ENCODE measurements at regions not wholly inside any gene's neighbourhood (a gene's known extent, or its start where the extent isn't known, plus 50 kb on each side); places are given as distances from the start of the nearest gene placed in this dataset.
"Not testable (repeated sequence)": the region's sequence is repeated elsewhere in the genome, so short reads cannot be mapped to it uniquely, and the experiment has no call there.

DNA sequence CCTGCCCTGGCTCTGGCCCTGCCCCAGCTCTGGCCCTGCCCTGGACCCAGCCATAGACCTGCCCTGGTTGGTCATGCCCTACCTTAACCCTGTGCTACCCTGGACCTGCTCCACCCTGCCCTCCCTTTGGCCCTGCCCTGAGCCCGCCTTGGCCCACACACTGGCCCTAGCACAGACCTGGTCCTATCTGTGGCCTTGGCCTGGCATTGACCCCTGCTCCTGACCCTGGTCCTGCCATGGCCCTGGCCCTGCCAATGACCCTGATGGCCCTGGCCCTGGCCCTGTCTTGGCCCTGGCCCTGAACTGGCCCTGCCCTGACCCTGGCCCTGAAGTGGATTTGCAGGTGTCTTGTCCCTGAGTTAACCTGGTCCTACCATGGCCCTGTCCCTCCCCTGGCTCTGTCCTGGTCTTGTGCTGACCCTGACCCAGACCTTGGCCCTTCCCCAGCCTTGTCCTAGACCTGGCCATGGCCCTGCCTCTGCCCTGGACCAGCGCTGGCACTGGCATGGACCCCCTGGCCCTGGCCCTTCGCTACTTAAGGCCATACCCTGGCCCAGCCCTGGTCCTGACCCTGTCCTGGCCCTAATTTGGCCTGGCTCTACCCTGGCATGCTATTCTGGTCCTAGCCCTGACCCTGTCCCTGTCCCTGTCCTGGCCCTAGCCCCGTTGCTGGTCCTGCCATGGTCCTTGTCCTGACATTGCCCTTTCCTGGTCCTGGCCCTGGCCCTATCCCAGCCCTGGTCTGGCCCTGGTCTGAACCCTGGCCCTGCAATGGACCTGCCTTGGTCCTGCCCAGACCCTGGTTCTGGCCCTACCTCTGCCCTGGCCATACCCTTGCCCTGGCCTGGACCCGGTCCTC is 253.7 kb downstream of the TP53TG3F start:
- H3K36me3 Mint-ChIP-seq (ENCODE audit: low read depth); ATAC-seq; intact Hi-C loops (cut with DNase I, micrococcal nuclease); POLR2A ChIA-PET; DNase-seq; H3K27me3 Mint-ChIP-seq; H3K4me1 Mint-ChIP-seq; H3K27ac Mint-ChIP-seq; H3K4me3 Mint-ChIP-seq; H3K9me3 Mint-ChIP-seq (ENCODE audit: low read depth); CTCF ChIA-PET: not testable (repeated sequence)

DNA sequence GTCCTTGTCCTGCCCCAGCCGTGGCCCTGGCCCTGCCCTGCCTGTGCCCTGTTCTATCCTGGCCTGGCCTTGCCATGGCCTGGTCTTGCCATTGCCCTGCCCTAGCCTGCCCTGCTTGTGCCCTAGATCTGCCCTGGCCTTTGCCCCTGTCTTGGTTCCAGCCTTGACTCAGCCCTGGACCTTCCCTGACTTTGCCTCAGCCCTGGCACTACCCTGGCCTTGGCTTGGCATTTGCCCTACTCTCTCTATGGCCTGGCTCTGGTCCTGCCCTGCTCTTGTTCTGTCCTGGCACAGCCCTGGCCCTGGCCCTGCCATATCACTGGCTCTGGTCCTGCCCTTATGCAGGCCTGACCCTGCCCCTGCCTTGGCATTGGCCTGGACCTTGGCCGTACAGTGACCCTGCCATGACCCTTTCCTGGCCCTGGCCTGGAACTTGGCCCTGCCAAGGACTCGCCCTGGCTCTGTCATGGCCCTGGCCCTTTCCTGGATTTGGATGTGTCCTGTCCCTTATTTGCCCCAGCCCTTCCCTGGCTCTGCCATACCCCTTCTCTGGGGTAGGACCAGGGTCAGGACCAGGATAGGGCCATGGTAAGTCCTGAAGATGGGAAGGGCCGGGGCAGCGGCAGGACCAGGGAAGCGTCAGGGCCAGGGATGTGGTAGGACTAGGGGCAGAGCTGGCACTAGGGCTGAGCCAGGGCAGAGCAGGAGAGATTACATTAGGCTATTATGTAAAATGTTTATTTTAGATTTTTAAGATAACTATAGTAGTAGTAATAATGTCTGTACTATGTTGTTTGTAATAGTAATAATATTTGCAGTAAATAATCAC is 254.5 kb downstream of the TP53TG3F start:
- H3K4me3 Mint-ChIP-seq; DNase-seq; ATAC-seq; H3K36me3 Mint-ChIP-seq (ENCODE audit: low read depth); H3K9me3 Mint-ChIP-seq (ENCODE audit: low read depth); POLR2A ChIA-PET; H3K4me1 Mint-ChIP-seq; H3K27me3 Mint-ChIP-seq; intact Hi-C loops (cut with DNase I, micrococcal nuclease); CTCF ChIA-PET; H3K27ac Mint-ChIP-seq: not testable (repeated sequence)

GRCh38 chr16:33731167-33731566 is 271.8 kb downstream of the TP53TG3F start:
- H3K4me1 Mint-ChIP-seq; POLR2A ChIA-PET; ATAC-seq; H3K36me3 Mint-ChIP-seq (ENCODE audit: low read depth); H3K4me3 Mint-ChIP-seq; CTCF ChIA-PET; H3K27ac Mint-ChIP-seq; H3K27me3 Mint-ChIP-seq; H3K9me3 Mint-ChIP-seq (ENCODE audit: low read depth); DNase-seq; intact Hi-C loops (cut with DNase I, micrococcal nuclease): not testable (repeated sequence)

GRCh38 chr16:33734650-33735049 is 275.2 kb downstream of the TP53TG3F start:
- intact Hi-C loops (cut with DNase I, micrococcal nuclease); H3K27me3 Mint-ChIP-seq; DNase-seq; ATAC-seq; H3K4me3 Mint-ChIP-seq; CTCF ChIA-PET; H3K4me1 Mint-ChIP-seq; H3K9me3 Mint-ChIP-seq (ENCODE audit: low read depth); POLR2A ChIA-PET; H3K36me3 Mint-ChIP-seq (ENCODE audit: low read depth); H3K27ac Mint-ChIP-seq: not testable (repeated sequence)

DNA sequence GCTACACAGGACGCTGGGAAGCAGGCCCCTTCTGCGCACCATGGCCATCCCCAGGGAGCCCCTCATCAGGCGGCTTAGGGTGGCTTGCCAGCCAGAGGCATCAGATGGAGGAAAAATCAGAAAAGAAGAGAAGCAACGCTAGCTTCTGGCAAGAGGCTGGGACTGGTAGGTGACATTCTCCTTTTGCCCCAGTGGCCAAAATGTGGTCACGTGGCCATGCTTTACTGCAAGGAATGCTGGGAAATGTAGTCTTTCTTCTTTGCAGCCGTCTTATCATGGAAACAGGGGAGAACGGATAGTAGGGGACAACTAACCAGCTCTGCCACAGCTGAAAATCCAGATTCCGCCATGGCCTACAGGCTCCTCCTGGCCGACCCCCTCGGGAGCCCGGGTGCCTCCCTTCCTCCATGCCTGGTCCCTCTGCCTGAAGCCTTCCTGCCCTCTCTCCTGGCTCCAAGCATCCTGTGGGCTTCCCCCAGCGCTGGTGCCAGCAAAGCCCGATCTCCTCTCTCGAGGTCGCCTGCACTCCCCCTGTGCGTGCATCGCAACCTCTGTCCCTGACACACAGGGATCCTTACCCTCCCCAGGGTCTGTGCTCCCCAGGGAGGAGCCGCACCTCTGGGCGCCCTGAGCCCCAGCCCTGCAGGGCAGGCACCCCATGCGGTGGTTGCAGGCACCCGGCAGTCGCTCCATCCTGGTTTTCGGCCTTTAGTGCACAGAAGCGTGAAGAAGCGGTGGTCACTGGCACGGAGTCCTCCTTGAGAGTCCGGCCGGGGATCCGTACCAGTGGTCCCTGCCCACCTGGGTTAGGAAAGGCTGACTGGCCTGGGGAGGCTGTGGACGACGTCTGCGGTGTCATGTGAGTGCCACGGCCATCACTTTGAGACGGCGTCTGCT is 307.7 kb downstream of the TP53TG3F start:
- H3K36me3 Mint-ChIP-seq (ENCODE audit: low read depth); H3K4me3 Mint-ChIP-seq; H3K27me3 Mint-ChIP-seq; H3K27ac Mint-ChIP-seq; intact Hi-C loops (cut with DNase I, micrococcal nuclease); DNase-seq; H3K9me3 Mint-ChIP-seq (ENCODE audit: low read depth); POLR2A ChIA-PET; ATAC-seq; CTCF ChIA-PET; H3K4me1 Mint-ChIP-seq: not testable (repeated sequence)

- H3K27ac Mint-ChIP-seq; intact Hi-C loops (cut with DNase I, micrococcal nuclease); ATAC-seq; CTCF ChIA-PET; H3K4me3 Mint-ChIP-seq; DNase-seq; H3K9me3 Mint-ChIP-seq (ENCODE audit: low read depth); H3K4me1 Mint-ChIP-seq; H3K27me3 Mint-ChIP-seq; POLR2A ChIA-PET; H3K36me3 Mint-ChIP-seq (ENCODE audit: low read depth): not testable (repeated sequence)
These were observed 309.3 kb downstream of the TP53TG3F start for GRCh38 chr16:33768710-33769109.

DNA sequence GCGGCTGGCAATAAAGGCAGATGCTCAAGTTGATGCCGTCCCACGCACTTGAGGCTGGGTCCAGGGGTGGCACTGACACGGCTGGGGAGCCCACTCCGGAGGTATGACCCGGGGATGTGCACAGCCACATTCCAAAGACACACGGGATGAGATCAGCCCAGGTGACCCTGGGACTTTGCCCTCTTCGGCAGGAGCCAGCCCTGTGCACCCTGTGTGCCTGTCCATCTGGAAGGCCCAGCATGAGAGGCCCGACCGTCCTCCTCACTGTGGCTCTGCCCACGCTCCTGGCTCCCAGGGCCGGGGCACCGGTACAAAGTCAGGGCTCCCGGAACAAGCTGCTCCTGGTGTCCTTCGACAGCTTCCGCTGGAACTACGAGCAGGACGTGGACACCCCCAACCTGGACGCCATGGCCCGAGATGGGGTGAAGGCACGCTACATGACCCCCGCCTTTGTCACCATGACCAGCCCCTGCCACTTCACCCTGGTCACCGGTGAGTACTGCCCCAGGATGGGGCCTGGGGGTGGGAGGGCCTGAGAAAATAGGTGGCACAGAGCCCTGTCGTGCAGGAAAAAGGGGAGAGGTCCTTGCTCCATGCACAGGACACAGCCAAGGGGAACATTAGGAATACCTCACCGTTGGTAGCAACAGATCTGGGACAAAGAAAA is 309.9 kb downstream of the TP53TG3F start:
- H3K9me3 Mint-ChIP-seq (ENCODE audit: low read depth); CTCF ChIA-PET; H3K4me3 Mint-ChIP-seq; intact Hi-C loops (cut with DNase I, micrococcal nuclease); H3K36me3 Mint-ChIP-seq (ENCODE audit: low read depth); DNase-seq; H3K4me1 Mint-ChIP-seq; H3K27ac Mint-ChIP-seq; H3K27me3 Mint-ChIP-seq; POLR2A ChIA-PET; ATAC-seq: not testable (repeated sequence)

- POLR2A ChIA-PET; H3K9me3 Mint-ChIP-seq (ENCODE audit: low read depth); H3K27ac Mint-ChIP-seq; H3K36me3 Mint-ChIP-seq (ENCODE audit: low read depth); ATAC-seq; intact Hi-C loops (cut with DNase I, micrococcal nuclease); CTCF ChIA-PET; H3K4me3 Mint-ChIP-seq; H3K4me1 Mint-ChIP-seq; DNase-seq; H3K27me3 Mint-ChIP-seq: not testable (repeated sequence)
These were observed 311.1 kb downstream of the TP53TG3F start for GRCh38 chr16:33770478-33770877.

- H3K27me3 Mint-ChIP-seq; intact Hi-C loops (cut with DNase I, micrococcal nuclease); H3K4me1 Mint-ChIP-seq; H3K27ac Mint-ChIP-seq; H3K36me3 Mint-ChIP-seq (ENCODE audit: low read depth); ATAC-seq; H3K9me3 Mint-ChIP-seq (ENCODE audit: low read depth); POLR2A ChIA-PET; CTCF ChIA-PET; DNase-seq; H3K4me3 Mint-ChIP-seq: not testable (repeated sequence)
These were observed 311.8 kb downstream of the TP53TG3F start for GRCh38 chr16:33771211-33771610.

DNA sequence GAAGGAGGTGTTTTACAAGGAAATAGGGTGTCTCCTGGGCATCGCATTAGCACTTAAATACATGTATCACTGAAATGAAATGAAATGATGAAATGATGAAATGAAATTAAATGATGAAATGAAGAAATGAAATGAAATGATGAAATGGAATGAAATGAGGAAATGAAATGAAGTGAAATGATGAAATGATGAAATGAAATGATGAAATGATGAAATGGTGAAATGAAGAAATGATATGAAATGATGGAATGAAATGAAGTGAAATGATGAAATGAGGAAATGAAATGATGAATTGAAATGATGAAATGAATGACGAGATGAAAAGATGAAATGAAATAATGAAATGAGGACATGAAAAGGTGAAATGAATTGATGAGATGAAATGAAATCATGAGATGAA is 314.6 kb downstream of the TP53TG3F start:
- H3K36me3 Mint-ChIP-seq (ENCODE audit: low read depth); H3K27me3 Mint-ChIP-seq; DNase-seq; ATAC-seq; H3K4me1 Mint-ChIP-seq; CTCF ChIA-PET; POLR2A ChIA-PET; intact Hi-C loops (cut with DNase I, micrococcal nuclease); H3K4me3 Mint-ChIP-seq; H3K9me3 Mint-ChIP-seq (ENCODE audit: low read depth): not testable (repeated sequence)
- peak overlapping the region; percentile 19 for H3K27ac Mint-ChIP-seq

DNA sequence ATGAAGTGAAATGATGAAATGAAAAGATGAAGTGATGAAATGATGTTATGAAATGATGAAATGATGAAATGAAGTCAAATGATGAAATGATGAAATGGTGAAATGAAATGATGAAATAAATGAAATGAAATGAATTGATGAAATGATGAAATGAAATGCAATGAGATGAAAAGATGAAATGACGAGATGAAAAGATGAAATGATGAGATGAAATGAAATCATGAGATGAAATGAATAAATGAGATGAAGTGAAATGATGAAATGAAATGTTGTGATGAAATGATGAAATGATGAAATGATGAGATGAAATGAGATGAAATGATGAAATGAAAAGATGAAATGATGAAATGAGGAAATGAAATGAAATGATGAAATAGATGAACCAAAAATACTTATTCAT is 315.3 kb downstream of the TP53TG3F start:
- H3K4me3 Mint-ChIP-seq; H3K9me3 Mint-ChIP-seq (ENCODE audit: low read depth); intact Hi-C loops (cut with DNase I, micrococcal nuclease); POLR2A ChIA-PET; H3K4me1 Mint-ChIP-seq; H3K27me3 Mint-ChIP-seq; CTCF ChIA-PET; H3K36me3 Mint-ChIP-seq (ENCODE audit: low read depth); ATAC-seq; H3K27ac Mint-ChIP-seq; DNase-seq: not testable (repeated sequence)

Data from activated CD4-positive, alpha-beta T cell treated with anti-CD3 and anti-CD28 coated beads for 36 hours (primary cell).